Nephron progenitor cell (in vitro differentiated cells): ENCODE measurements at regions not wholly inside any gene's neighbourhood (a gene's known extent, or its start where the extent isn't known, plus 50 kb on each side); places are given as distances from the start of the nearest gene placed in this dataset.

Experiments used
- DNase-seq: peaks from one replicate; pipeline ENCODE4 v3.0.0; 2021
- H3K27ac Mint-ChIP-seq: 2 replicates; pipeline ENCODE4 v1.8.0; 2021; ENCODE audit warnings: mild to moderate bottlenecking, moderate library complexity, mixed read lengths
- H3K27me3 Mint-ChIP-seq: 2 replicates; pipeline ENCODE4 v1.8.0; 2021; ENCODE audit warnings: mild to moderate bottlenecking, low read depth, mixed read lengths; ENCODE audit not compliant: poor library complexity
- H3K36me3 Mint-ChIP-seq: 2 replicates; pipeline ENCODE4 v1.8.0; 2021; ENCODE audit warnings: low read depth, mixed read lengths
- H3K4me1 Mint-ChIP-seq: 2 replicates; pipeline ENCODE4 v1.8.0; 2021; ENCODE audit warnings: mixed read lengths
- H3K4me3 Mint-ChIP-seq: 2 replicates; pipeline ENCODE4 v1.8.0; 2021; ENCODE audit warnings: mild to moderate bottlenecking, moderate library complexity, mixed read lengths
- H3K9me3 Mint-ChIP-seq: 2 replicates; pipeline ENCODE4 v1.8.0; 2021; ENCODE audit warnings: mild to moderate bottlenecking, moderate library complexity, mixed read lengths
- TF ChIP-seq, protein P1 (sequence below): fragments of 200-600 bp; sonication (generic); IDR thresholded peaks from 2 replicates; pipeline ENCODE4 v1.5.0; 2021; ENCODE audit warnings: antibody characterized with exemption

DNA sequence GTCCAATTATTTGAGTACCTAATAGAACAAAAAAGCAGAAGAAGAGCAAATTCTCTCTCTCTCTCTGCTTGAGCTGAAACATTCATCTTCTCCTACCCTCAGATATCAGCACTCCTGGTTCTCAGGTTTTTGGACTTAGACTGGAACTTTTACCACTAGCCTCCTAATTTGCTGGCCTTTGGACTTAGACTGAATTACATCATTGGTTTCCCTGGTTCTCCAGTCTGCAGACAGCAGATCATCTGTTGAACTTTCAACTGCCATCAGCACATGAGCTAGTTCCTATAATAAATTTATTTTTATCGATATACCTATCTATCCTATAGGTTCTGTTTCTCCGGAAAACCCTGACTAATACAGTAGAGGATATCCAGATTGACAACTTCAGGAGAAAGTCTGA lies 208.9 kb upstream of the GAS1 start:
- H3K36me3 Mint-ChIP-seq: peaks cover 5% of the 10 kb centered on the region
- peaks cover 15% of the 10 kb centered on the region for H3K9me3 Mint-ChIP-seq
- H3K27ac Mint-ChIP-seq: no peak overlapping the region
- DNase-seq: no peak
- peaks cover 47% of the 10 kb centered on the region for H3K4me1 Mint-ChIP-seq
- TF ChIP-seq, protein P1, sequence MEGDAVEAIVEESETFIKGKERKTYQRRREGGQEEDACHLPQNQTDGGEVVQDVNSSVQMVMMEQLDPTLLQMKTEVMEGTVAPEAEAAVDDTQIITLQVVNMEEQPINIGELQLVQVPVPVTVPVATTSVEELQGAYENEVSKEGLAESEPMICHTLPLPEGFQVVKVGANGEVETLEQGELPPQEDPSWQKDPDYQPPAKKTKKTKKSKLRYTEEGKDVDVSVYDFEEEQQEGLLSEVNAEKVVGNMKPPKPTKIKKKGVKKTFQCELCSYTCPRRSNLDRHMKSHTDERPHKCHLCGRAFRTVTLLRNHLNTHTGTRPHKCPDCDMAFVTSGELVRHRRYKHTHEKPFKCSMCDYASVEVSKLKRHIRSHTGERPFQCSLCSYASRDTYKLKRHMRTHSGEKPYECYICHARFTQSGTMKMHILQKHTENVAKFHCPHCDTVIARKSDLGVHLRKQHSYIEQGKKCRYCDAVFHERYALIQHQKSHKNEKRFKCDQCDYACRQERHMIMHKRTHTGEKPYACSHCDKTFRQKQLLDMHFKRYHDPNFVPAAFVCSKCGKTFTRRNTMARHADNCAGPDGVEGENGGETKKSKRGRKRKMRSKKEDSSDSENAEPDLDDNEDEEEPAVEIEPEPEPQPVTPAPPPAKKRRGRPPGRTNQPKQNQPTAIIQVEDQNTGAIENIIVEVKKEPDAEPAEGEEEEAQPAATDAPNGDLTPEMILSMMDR: no peak
- peaks cover 4% of the 10 kb centered on the region for H3K27me3 Mint-ChIP-seq
- no peak overlapping the region for H3K4me3 Mint-ChIP-seq

GRCh38 chr9:87157366-87158031 lies 210.2 kb upstream of the GAS1 start:
- Mint-ChIP-seq H3K27ac (peak overlapping the region; percentile 16), H3K4me3 (no peak overlapping the region), H3K36me3 (peaks cover 5% of the 10 kb centered on the region), H3K9me3 (peaks cover 15% of the 10 kb centered on the region), H3K27me3 (peaks cover 4% of the 10 kb centered on the region), H3K4me1 (peaks cover 43% of the 10 kb centered on the region)
- TF ChIP-seq, protein P1: no peak
- no peak for DNase-seq

- TF ChIP-seq, protein P1: no peak
- no peak overlapping the region for H3K27ac Mint-ChIP-seq
- no peak for DNase-seq
- H3K4me3 Mint-ChIP-seq: no peak overlapping the region
- peaks cover 43% of the 10 kb centered on the region for H3K4me1 Mint-ChIP-seq
- H3K9me3 Mint-ChIP-seq: peaks cover 15% of the 10 kb centered on the region
- H3K36me3 Mint-ChIP-seq: peaks cover 5% of the 10 kb centered on the region
- H3K27me3 Mint-ChIP-seq: peaks cover 4% of the 10 kb centered on the region
Observed at GRCh38 chr9:87158765-87159164, 211.5 kb upstream of the GAS1 start.

DNA sequence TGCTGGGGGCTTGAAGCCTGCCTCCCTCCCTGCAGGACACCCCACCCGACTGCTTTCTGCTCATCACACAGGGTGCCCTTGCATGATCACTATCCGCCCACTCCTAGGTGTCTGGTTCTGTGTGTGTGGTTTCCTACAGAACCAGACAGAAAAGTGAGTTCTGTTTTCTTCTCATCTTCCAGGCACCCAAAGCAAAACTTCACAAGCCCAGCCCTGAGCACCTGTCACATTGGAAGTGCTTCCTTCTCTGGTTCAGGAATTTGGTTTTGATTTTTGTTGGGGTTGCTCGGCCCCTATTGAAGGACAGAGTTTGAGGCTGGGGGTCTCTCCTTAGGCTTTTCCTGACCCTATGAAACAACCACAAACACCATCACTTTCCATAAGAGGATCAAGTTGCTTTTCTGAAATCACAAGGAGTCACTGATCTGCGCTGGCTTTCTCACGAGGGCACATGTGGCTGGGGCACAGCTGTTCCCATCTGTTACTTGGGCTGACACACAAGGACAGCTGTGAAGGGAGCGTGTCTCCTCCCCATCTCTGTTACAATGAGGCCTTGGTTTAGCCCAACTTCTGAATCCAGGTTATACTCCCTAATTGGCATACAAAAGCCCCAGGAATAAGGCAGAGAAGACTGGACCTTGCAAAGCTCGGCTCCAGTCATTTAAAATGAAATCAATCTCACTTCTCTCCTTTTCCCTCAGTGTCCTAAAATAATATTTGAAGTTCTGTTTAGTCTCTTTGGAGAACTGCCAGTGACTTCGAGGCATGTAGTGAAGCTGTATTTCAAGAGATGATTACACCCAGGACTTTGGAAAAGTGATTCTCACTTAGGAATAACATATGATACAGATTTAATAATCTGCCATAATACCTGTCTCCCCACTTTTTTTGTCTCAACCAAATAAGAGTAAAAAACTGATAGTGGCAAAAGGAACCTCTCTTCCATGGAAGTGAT lies 213.1 kb upstream of the GAS1 start:
- Mint-ChIP-seq H3K4me3 (no peak overlapping the region), H3K9me3 (peaks cover 8% of the 10 kb centered on the region), H3K27me3 (peaks cover 4% of the 10 kb centered on the region), H3K4me1 (peaks cover 43% of the 10 kb centered on the region), H3K36me3 (peaks cover under 1% of the 10 kb centered on the region), H3K27ac (peak overlapping the region; percentile 47)
- TF ChIP-seq, protein P1: no peak
- no peak for DNase-seq

- Mint-ChIP-seq H3K36me3 (peaks cover 5% of the 10 kb centered on the region), H3K9me3 (peaks cover 14% of the 10 kb centered on the region), H3K27me3 (peaks cover 4% of the 10 kb centered on the region), H3K27ac (no peak overlapping the region), H3K4me3 (no peak overlapping the region), H3K4me1 (peaks cover 6% of the 10 kb centered on the region)
- DNase-seq: no peak
- TF ChIP-seq, protein P1: no peak
Observed at GRCh38 chr9:87167161-87167560, 219.9 kb upstream of the GAS1 start.
